ENCODE measurements at regions not wholly inside any gene's neighbourhood (a gene's known extent, or its start where the extent isn't known, plus 50 kb on each side); places are given as distances from the start of the nearest gene placed in this dataset.

- TF ChIP-seq FOXP4 (CRISPR knock-in tag; IDR thresholded peaks at IDR 0.05) (no peak), USF1 (CRISPR knock-in tag; IDR thresholded peaks at IDR 0.05) (no peak), NR2C2 (CRISPR knock-in tag; IDR thresholded peaks at IDR 0.05) (no peak), KAT7 (CRISPR knock-in tag; IDR thresholded peaks at IDR 0.05; ENCODE audit: borderline replicate concordance) (no peak), ZNF532 (CRISPR knock-in tag; IDR thresholded peaks at IDR 0.05; ENCODE audit: borderline replicate concordance) (no peak), SP1 (CRISPR knock-in tag; conservative IDR thresholded peaks at IDR 0.05) (no peak), ZNF138 (CRISPR knock-in tag; conservative IDR thresholded peaks at IDR 0.05) (no peak), PRRX2 (CRISPR knock-in tag; IDR thresholded peaks at IDR 0.05) (no peak), TCF7 (CRISPR knock-in tag; IDR thresholded peaks at IDR 0.05; ENCODE audit: low read depth) (no peak)
- TF ChIP-seq, protein P1, sequence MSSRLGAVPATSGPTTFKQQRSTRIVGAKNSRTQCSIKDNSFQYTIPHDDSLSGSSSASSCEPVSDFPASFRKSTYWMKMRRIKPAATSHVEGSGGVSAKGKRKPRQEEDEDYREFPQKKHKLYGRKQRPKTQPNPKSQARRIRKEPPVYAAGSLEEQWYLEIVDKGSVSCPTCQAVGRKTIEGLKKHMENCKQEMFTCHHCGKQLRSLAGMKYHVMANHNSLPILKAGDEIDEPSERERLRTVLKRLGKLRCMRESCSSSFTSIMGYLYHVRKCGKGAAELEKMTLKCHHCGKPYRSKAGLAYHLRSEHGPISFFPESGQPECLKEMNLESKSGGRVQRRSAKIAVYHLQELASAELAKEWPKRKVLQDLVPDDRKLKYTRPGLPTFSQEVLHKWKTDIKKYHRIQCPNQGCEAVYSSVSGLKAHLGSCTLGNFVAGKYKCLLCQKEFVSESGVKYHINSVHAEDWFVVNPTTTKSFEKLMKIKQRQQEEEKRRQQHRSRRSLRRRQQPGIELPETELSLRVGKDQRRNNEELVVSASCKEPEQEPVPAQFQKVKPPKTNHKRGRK (CRISPR knock-in tag; IDR thresholded peaks at IDR 0.05; ENCODE audit: borderline replicate concordance): no peak
- TF ChIP-seq, protein P2, sequence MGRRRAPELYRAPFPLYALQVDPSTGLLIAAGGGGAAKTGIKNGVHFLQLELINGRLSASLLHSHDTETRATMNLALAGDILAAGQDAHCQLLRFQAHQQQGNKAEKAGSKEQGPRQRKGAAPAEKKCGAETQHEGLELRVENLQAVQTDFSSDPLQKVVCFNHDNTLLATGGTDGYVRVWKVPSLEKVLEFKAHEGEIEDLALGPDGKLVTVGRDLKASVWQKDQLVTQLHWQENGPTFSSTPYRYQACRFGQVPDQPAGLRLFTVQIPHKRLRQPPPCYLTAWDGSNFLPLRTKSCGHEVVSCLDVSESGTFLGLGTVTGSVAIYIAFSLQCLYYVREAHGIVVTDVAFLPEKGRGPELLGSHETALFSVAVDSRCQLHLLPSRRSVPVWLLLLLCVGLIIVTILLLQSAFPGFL (CRISPR knock-in tag; IDR thresholded peaks at IDR 0.05; ENCODE audit: borderline replicate concordance): no peak
- DNase-seq (ENCODE audit: low spot score) (no peak), ATAC-seq (no peak)
- no peak overlapping the region for H3K27ac Mint-ChIP-seq
- H3K36me3 Mint-ChIP-seq: peaks cover 27% of the 10 kb centered on the region
- POLR2A ChIA-PET: no interaction called here
- no peaks in the 10 kb centered on the region for H3K27me3 Mint-ChIP-seq (ENCODE audit: low read depth)
- H3K9me3 Mint-ChIP-seq: peaks cover 26% of the 10 kb centered on the region
- CTCF ChIA-PET: no interaction called here
- no peak overlapping the region for H3K4me3 Mint-ChIP-seq
- peaks cover 12% of the 10 kb centered on the region for H3K4me1 Mint-ChIP-seq
These were observed 199.0 kb upstream of the SLC38A2 start for GRCh38 chr12:46571608-46572007.

GRCh38 chr12:46569826-46570439 lies 197.4 kb upstream of the SLC38A2 start:
- peaks cover 41% of the 10 kb centered on the region for H3K9me3 Mint-ChIP-seq
- TF ChIP-seq, protein P3, sequence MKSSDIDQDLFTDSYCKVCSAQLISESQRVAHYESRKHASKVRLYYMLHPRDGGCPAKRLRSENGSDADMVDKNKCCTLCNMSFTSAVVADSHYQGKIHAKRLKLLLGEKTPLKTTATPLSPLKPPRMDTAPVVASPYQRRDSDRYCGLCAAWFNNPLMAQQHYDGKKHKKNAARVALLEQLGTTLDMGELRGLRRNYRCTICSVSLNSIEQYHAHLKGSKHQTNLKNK (CRISPR knock-in tag; IDR thresholded peaks at IDR 0.05): no peak
- TF ChIP-seq TCF7 (CRISPR knock-in tag; IDR thresholded peaks at IDR 0.05; ENCODE audit: low read depth) (no peak), FOXP1 (CRISPR knock-in tag; IDR thresholded peaks at IDR 0.05; ENCODE audit: borderline replicate concordance) (no peak), ATF1 (CRISPR knock-in tag; IDR thresholded peaks at IDR 0.05) (no peak), GABPB1 (CRISPR knock-in tag; IDR thresholded peaks at IDR 0.05) (no peak)
- CTCF ChIA-PET: no interaction called here
- H3K4me1 Mint-ChIP-seq: peaks cover 8% of the 10 kb centered on the region
- H3K36me3 Mint-ChIP-seq: peaks cover 42% of the 10 kb centered on the region
- no peak for DNase-seq (ENCODE audit: low spot score)
- ATAC-seq: no peak
- H3K4me3 Mint-ChIP-seq: no peak overlapping the region
- no peak overlapping the region; the same call in 1 of the 2 replicates for H3K27ac Mint-ChIP-seq
- H3K27me3 Mint-ChIP-seq (ENCODE audit: low read depth): no peaks in the 10 kb centered on the region
- POLR2A ChIA-PET: no interaction called here

Data from WTC11 (cell line).